D721Med (cell line): ENCODE measurements at regions not wholly inside any gene's neighbourhood (a gene's known extent, or its start where the extent isn't known, plus 50 kb on each side); places are given as distances from the start of the nearest gene placed in this dataset.

Experiments
- DNase-seq: peaks from one replicate; pipeline ENCODE4 v3.0.0; 2011; ENCODE audit warnings: low spot score; ENCODE audit not compliant: insufficient read length
- FAIRE-seq: peaks from 2 replicates; lab custom pipeline; 2011; peaks lifted over from hg19 to GRCh38; lab: Jason Lieb, UNC
- TF ChIP-seq, protein P1 (sequence below): IDR thresholded peaks from 2 replicates; pipeline ENCODE4 v1.5.1; 2012; ENCODE audit warnings: mild to moderate bottlenecking, control low read depth; ENCODE audit not compliant: insufficient read depth; ENCODE audit errors: missing control alignments

- FAIRE-seq (no peak), DNase-seq (no peak)
Observed at GRCh38 chr5:89042746-89043145, 159.8 kb upstream of the MEF2C start.

DNA sequence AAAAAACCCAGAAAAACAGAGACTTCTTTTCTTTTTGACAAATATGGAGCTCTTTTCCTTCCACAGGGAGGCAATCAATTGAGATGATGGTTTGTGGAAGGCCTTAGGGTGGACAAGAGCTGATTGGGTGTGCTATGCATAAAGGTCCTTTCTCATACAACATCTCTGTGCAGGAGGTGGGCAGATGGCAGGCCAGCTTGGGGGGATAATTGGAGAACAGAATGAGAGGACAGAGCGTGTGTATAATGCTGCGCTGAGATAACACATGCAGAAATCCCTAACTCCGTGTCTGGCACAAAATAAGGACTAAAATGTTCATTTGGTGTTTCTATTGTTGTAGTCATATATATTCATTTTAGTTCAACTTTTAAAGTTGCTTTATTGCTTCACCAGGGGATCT lies 159.0 kb upstream of the MEF2C start:
- DNase-seq (no peak), FAIRE-seq (no peak)
- TF ChIP-seq, protein P1, sequence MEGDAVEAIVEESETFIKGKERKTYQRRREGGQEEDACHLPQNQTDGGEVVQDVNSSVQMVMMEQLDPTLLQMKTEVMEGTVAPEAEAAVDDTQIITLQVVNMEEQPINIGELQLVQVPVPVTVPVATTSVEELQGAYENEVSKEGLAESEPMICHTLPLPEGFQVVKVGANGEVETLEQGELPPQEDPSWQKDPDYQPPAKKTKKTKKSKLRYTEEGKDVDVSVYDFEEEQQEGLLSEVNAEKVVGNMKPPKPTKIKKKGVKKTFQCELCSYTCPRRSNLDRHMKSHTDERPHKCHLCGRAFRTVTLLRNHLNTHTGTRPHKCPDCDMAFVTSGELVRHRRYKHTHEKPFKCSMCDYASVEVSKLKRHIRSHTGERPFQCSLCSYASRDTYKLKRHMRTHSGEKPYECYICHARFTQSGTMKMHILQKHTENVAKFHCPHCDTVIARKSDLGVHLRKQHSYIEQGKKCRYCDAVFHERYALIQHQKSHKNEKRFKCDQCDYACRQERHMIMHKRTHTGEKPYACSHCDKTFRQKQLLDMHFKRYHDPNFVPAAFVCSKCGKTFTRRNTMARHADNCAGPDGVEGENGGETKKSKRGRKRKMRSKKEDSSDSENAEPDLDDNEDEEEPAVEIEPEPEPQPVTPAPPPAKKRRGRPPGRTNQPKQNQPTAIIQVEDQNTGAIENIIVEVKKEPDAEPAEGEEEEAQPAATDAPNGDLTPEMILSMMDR, result no peak

More at GRCh38 chr5:89042746-89043145, 159.8 kb upstream of the MEF2C start:
- TF ChIP-seq, protein P1, result no peak

GRCh38 chr5:89041249-89041779 lies 158.3 kb upstream of the MEF2C start:
- DNase-seq (no peak), FAIRE-seq (no peak)
- TF ChIP-seq, protein P1, result no peak

GRCh38 chr5:89036704-89037489 lies 153.9 kb upstream of the MEF2C start:
- TF ChIP-seq, protein P1, result no peak
- FAIRE-seq (no peak), DNase-seq (no peak)

- no peak for FAIRE-seq
- TF ChIP-seq, protein P1, result no peak
- no peak for DNase-seq
Observed at GRCh38 chr5:89036166-89036565, 153.2 kb upstream of the MEF2C start.

DNA sequence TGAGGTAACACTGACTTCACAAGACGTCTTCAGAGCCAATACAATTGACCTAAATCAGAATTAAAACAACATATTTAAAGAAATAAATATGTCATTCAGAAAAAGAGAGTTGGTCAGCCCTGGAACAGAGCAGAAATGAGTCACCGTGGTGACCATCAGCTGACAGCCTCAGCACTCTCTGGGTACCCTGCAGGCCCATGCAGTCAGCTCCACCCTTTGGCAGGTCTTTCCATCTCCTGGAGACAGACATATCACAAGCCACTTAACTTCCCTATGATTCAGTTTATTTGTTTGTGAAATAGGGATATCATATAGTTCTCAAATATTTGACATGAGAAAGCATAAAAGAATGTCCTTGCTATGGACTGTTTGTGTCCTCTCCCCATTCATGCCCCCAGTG lies 151.6 kb upstream of the MEF2C start:
- no peak for DNase-seq
- TF ChIP-seq, protein P1, result no peak
- FAIRE-seq, result no peak

- FAIRE-seq, result no peak
- TF ChIP-seq, protein P1, result no peak
- DNase-seq, result no peak
Observed at GRCh38 chr5:89030798-89031197, 147.8 kb upstream of the MEF2C start.
